ENCODE measurements at regions not wholly inside any gene's neighbourhood (a gene's known extent, or its start where the extent isn't known, plus 50 kb on each side); places are given as distances from the start of the nearest gene placed in this dataset.
"Not testable (repeated sequence)": the region's sequence is repeated elsewhere in the genome, so short reads cannot be mapped to it uniquely, and the experiment has no call there.

- TF ChIP-seq CTCF (conservative IDR thresholded peaks at IDR 0.05; ENCODE audit: low read depth, low read length); EZH2 (IDR thresholded peaks at IDR 0.05; ENCODE audit: borderline replicate concordance, low read depth, low read length, poor library complexity, severe bottlenecking): not testable (repeated sequence)
Observed at GRCh38 chr2:134043028-134043427, 210.8 kb upstream of the MGAT5 start.

Data from A673 (cell line).